GM19351 (cell line): ENCODE measurements at regions not wholly inside any gene's neighbourhood (a gene's known extent, or its start where the extent isn't known, plus 50 kb on each side); places are given as distances from the start of the nearest gene placed in this dataset.
"Not testable (repeated sequence)": the region's sequence is repeated elsewhere in the genome, so short reads cannot be mapped to it uniquely, and the experiment has no call there.

Experiments
- ATAC-seq: cut with Tn5 transposase; IDR thresholded peaks from one replicate; pipeline ENCODE4 v1.9.1; 2021; ENCODE audit warnings: mild to moderate bottlenecking, moderate library complexity; ENCODE audit not compliant: unreplicated experiment

- peak; percentile 30 for ATAC-seq
Observed at GRCh38 chr12:89162589-89163261, 189.6 kb downstream of the DUSP6 start.

DNA sequence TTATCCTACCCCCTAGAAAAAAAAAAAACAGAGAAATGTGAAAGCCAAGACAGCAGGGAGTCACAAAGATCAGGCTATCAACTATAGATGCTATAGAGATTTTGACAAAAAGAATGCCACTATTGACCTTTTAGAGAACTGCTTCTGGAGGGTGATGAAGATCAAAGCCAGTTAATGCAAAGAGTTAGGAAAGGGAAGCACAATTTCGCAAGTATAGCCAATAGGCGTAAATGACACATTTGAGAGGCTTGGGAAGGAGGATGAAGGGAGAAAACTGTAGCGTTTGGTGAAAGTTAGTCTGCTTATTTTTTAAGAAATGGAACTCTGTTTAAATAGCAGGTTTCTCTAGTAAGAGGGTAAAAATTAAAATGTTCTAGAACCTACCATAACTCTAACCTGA is 190.7 kb downstream of the DUSP6 start:
- no peak for ATAC-seq

GRCh38 chr12:89160716-89161123 is 191.6 kb downstream of the DUSP6 start:
- ATAC-seq = peak; percentile 44

DNA sequence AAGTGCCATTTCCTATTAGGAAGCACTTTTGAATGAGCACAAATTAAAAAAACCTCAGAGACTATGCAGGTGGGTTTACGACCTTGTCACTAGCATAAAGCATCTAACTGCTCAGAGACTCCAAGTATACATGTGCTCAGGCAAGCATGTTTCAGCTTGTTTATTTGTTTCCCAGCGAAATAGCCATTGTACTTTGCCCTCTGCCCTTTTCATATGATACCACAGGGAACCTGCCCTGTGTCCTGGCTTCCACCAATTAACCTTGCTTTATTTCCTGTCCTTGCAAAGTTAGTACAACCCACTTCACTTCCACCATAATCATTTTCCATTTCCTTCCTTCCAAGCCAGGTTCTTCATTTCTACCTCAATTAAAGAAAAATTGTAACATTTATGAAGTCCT is 194.9 kb downstream of the DUSP6 start:
- no peak for ATAC-seq

DNA sequence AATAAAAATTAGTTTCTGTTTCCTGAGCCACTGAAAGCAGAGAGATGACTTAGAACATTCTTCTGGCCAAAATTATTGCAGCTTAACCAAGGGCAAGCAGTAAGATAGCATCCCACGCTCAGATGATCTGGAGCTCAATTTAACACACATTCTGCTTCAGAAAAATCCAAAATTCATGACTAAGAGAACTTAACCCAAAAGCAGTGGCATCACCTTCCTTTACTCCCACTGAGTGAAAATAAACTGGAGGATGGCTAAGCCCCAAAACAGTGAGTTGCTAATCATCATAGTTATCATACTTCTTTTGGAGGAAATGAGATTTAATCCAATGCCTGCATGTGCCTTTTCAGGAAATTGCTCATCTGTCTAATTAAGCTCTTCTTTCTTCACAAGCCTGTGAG is 195.4 kb downstream of the DUSP6 start:
- ATAC-seq = no peak

DNA sequence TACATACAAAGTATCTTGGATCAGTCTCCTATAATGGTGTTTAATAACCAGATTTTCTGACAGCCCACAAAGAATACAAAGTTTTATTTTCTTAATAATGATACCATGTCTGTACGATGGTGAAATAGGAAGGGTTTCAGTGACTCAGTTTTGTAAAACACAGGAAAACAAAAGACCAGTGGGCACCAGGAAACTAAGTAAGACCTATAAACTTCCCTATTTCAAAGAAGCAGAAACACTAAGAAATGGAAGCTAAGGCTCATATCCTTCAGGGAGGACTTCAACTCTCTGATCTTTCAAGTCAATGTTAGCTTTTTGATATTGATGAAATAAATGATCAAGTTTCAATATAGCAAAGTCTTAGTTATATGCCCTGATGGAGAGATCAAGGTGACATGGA is 196.0 kb downstream of the DUSP6 start:
- ATAC-seq = no peak

GRCh38 chr12:89155826-89156225 is 196.5 kb downstream of the DUSP6 start:
- ATAC-seq = no peak

DNA sequence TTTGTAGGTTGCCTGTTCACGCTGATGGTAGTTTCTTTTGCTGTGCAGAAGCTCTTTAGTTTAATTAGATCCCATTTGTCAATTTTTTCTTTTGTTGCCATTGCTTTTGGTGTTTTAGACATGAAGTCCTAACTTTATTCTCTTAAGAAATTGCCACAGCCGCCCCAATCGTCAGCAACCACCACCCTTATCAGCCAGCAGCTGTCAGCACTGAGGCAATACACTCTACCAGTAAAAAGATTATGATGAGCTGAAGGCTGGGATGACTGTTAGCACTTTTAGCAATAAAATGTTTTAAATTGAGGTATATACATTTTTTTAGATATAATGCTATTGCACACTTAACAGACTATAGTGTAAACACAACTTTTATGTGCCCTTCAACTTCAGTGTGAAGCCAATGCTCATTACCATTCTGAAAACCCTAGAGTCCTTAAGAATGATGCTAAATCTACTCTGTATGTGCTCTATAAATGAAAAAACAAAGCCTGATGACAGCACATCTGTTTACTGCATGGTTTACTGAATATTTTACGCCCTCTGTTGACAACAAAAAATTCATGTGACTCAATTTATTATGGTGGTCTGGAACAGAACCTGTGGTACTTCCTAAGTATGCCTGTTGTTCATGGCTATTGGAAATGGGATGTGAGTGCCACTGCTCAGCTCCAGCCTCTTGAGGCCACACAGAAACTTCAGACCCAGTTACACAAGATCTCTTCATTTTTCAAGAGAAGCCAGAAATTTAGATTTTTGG is 197.4 kb downstream of the DUSP6 start:
- no peak for ATAC-seq

DNA sequence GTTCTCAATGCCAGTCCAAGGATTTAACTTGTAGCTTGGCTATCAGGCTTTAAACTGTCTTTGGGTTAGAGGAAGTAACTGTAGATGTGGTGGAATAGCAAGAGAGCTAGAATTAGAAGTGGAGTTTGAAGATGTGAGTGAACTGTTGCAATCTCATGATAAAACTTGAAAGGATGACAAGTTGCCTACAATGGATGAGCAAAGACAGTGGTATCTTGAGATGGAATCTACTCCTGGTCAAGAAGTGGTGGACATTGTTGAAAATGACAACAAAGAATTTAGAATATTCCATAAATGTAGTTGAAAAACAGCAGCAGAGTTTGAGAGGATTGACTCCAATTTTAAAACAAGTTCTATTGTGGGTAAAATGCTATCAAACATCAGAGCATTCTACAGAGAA is 199.0 kb downstream of the DUSP6 start:
- ATAC-seq = no peak

DNA sequence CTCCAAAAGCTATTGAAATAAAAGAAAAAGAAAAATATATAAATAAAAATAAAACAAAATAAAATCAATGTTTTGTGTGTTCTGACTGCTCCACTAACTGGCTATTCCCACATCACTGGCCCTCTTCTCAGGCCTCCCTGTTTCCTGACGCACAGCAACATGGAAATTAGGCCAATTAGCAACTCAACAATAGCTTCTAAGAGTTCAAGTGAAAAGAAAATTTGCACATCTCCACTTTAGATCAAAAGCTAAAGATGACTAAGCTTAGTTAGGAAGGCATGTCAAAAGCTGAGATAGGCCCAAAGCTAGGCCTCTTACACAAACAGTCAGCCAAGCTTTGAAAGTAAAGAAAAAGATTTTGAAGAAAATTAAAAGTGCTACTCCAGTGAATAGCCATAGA is 200.8 kb downstream of the DUSP6 start:
- no peak for ATAC-seq

GRCh38 chr12:89150789-89151188 is 201.5 kb downstream of the DUSP6 start:
- not testable (repeated sequence) for ATAC-seq

DNA sequence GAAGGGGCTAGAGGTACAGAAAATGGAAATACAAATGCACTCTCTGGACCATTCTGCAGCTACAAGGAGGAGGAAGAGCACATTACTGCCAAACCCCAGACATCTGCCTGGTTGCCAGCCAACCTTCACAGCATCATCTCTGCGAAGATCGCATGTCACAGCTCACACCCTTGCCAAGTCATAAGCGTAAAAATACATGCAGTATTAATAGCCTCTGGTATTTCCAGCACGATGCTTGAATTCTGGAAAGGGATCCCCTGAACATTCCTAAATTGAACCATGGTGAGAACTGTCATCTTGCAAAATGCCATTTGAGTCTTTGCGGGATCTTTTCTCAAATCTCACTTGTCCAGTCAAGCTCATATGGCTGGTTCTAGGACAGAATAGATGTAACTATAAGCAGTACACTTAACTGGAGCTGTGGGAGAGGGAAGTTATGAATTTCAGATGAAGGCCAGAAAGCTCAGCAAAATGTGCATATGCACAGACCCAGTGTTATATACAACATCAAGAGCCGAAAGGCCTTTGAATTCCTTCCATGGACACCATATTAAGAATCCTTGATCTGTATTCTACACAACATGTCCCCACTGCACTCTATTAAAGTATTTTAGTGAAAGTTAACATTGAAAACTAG is 211.6 kb downstream of the DUSP6 start:
- ATAC-seq = no peak

GRCh38 chr12:89140141-89140540 is 212.2 kb downstream of the DUSP6 start:
- ATAC-seq = no peak

DNA sequence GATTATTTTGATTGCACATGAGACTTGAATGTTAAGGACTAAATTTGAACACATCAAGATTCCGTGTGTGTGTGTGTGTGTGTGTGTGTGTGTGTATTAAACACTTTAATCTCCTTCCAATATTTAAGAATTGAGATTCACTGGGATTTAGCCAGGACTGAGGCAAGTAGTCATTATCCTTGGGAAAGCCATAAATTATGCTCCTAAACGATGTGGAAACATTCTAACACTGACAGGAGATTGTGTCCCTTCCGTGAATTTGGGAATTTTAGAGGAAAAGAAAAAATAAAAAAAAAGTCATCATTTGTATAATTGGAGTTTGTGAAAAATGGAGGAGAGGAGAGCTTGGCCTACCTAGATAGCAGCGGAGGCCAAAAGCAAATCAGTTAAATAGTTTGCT is 212.9 kb downstream of the DUSP6 start:
- ATAC-seq = no peak

- no peak for ATAC-seq
Observed at GRCh38 chr12:89138048-89138852, 214.1 kb downstream of the DUSP6 start.

DNA sequence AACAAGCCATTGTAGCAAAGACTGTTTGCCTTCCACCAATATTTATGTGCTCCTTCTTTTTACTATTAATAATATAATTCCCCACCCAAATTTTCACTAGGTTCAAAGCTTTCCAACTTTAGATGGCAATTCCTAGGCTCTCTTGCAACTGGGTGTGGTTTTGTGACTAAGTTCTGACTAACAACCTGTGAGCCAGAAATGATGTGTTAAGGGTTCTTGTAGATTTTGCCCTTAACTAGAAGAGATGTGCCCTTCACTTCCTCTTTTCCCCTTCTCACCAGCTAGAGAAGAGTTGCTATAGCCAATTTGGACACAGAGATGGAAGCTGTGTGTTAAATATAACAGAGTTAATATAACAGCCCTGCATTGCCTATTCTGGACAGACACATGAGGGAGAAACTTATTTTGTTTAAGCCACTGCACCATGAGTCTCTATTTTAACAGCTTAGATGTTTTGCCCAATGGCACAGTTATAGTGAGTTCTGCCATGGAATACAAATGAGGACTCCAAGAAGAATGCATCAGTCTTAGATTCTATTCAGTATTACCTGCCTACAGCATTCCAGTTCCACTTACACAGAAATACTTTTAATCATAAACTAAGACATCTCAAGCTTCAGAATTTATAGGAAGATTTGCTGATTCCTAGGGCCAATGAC is 216.2 kb downstream of the DUSP6 start:
- peak; percentile 60 for ATAC-seq

DNA sequence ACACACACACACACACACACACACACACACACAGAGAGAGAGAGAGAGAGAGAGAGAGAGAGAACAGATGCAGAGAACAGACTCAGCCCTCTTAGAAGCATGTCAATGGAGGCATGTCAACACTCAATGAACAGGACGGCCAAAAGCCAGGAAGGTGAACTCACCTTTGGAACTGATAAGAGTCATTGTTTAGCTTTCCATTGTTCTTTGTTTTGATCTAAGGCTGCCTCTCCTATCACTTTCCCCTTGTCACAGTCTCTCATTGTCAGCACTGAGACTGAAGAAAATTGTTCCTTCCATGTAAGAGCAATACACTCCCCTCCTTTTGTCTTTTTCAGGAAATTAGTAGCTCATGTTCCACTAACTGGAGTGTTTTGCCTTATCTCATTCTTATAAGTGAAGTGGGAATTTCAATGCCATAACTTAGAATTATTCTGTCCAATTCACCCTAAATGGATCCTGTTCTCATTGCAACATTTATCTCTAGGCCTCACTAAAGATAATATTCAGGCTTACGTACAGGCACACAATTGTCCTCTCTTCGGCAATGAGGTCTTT is 218.0 kb downstream of the DUSP6 start:
- ATAC-seq = no peak

- ATAC-seq = peak; percentile 66
Observed at GRCh38 chr12:89129167-89129870, 223.0 kb downstream of the DUSP6 start.

GRCh38 chr12:89126712-89127111 is 225.6 kb downstream of the DUSP6 start:
- ATAC-seq = no peak

- no peak for ATAC-seq
Observed at GRCh38 chr12:89122852-89123251, 229.4 kb downstream of the DUSP6 start.
